ENCODE measurements at regions not wholly inside any gene's neighbourhood (a gene's known extent, or its start where the extent isn't known, plus 50 kb on each side); places are given as distances from the start of the nearest gene placed in this dataset.
"Not testable (repeated sequence)": the region's sequence is repeated elsewhere in the genome, so short reads cannot be mapped to it uniquely, and the experiment has no call there.

- H3K36me3 Mint-ChIP-seq (ENCODE audit: low read depth, unreplicated experiment), result no peaks in the 10 kb centered on the region
- no peak overlapping the region for H3K4me3 Mint-ChIP-seq (ENCODE audit: unreplicated experiment)
- Histone ChIP-seq H3K4me2 (ENCODE audit: low read length) (no peak overlapping the region), H2AFZ (ENCODE audit: low read depth, low read length) (no peak overlapping the region), H3K9ac (ENCODE audit: low read length) (no peak overlapping the region), H3K36me3 (ENCODE audit: insufficient read depth, low read length) (no peaks in the 10 kb centered on the region), H3K27ac (ENCODE audit: low read depth, low read length) (no peak overlapping the region), H3K4me3 (ENCODE audit: insufficient read depth, low read depth, low read length) (no peak overlapping the region), H3K79me2 (ENCODE audit: insufficient read depth, low read length) (no peaks in the 10 kb centered on the region), H3K27me3 (ENCODE audit: insufficient read depth, low read length) (peaks cover 3% of the 10 kb centered on the region), H4K20me1 (ENCODE audit: insufficient read depth, low read length) (no peaks in the 10 kb centered on the region), H3K4me1 (ENCODE audit: insufficient read depth, low read length) (no peaks in the 10 kb centered on the region), H3K9me3 (ENCODE audit: insufficient read depth, low read depth, low read length) (no peaks in the 10 kb centered on the region)
- DNase-seq (ENCODE audit: low read depth) (no peak), FAIRE-seq (no peak)
- no peaks in the 10 kb centered on the region for H3K9me3 Mint-ChIP-seq (ENCODE audit: unreplicated experiment)
- H3K27ac Mint-ChIP-seq (ENCODE audit: unreplicated experiment), result no peak overlapping the region
- H3K27me3 Mint-ChIP-seq (ENCODE audit: low read depth, unreplicated experiment), result peaks cover 15% of the 10 kb centered on the region
- no peaks in the 10 kb centered on the region for H3K4me1 Mint-ChIP-seq (ENCODE audit: low read depth, unreplicated experiment)
- TF ChIP-seq EZH2 (IDR thresholded peaks at IDR 0.05; ENCODE audit: insufficient read depth, low read length), result no peak
- TF ChIP-seq CTCF (IDR thresholded peaks at IDR 0.05; ENCODE audit: insufficient read depth, low read depth, low read length), result no peak
These were observed 56.5 kb upstream of the NOTCH1 start for GRCh38 chr9:136602193-136602885.

- not testable (repeated sequence) for H3K4me3 Mint-ChIP-seq (ENCODE audit: unreplicated experiment); H4K20me1 ChIP-seq (ENCODE audit: insufficient read depth, low read length); FAIRE-seq; H3K27me3 ChIP-seq (ENCODE audit: insufficient read depth, low read length); H2AFZ ChIP-seq (ENCODE audit: low read depth, low read length); H3K79me2 ChIP-seq (ENCODE audit: insufficient read depth, low read length); H3K4me3 ChIP-seq (ENCODE audit: insufficient read depth, low read depth, low read length); H3K36me3 ChIP-seq (ENCODE audit: insufficient read depth, low read length); H3K9me3 Mint-ChIP-seq (ENCODE audit: unreplicated experiment); H3K36me3 Mint-ChIP-seq (ENCODE audit: low read depth, unreplicated experiment); H3K4me1 ChIP-seq (ENCODE audit: insufficient read depth, low read length); H3K9me3 ChIP-seq (ENCODE audit: insufficient read depth, low read depth, low read length); H3K27ac Mint-ChIP-seq (ENCODE audit: unreplicated experiment); H3K27ac ChIP-seq (ENCODE audit: low read depth, low read length); H3K4me2 ChIP-seq (ENCODE audit: low read length); H3K4me1 Mint-ChIP-seq (ENCODE audit: low read depth, unreplicated experiment); H3K9ac ChIP-seq (ENCODE audit: low read length); DNase-seq (ENCODE audit: low read depth)
- H3K27me3 Mint-ChIP-seq (ENCODE audit: low read depth, unreplicated experiment), result peaks cover 15% of the 10 kb centered on the region
These were observed 55.6 kb upstream of the NOTCH1 start for GRCh38 chr9:136601250-136601973.

- Histone ChIP-seq H3K4me2 (ENCODE audit: low read length) (no peak overlapping the region), H3K9ac (ENCODE audit: low read length) (no peak overlapping the region), H3K9me3 (ENCODE audit: insufficient read depth, low read depth, low read length) (no peaks in the 10 kb centered on the region), H2AFZ (ENCODE audit: low read depth, low read length) (no peak overlapping the region), H3K4me1 (ENCODE audit: insufficient read depth, low read length) (no peaks in the 10 kb centered on the region), H4K20me1 (ENCODE audit: insufficient read depth, low read length) (no peaks in the 10 kb centered on the region), H3K27me3 (ENCODE audit: insufficient read depth, low read length) (peaks cover 3% of the 10 kb centered on the region), H3K36me3 (ENCODE audit: insufficient read depth, low read length) (no peaks in the 10 kb centered on the region), H3K27ac (ENCODE audit: low read depth, low read length) (no peak overlapping the region), H3K4me3 (ENCODE audit: insufficient read depth, low read depth, low read length) (no peak overlapping the region), H3K79me2 (ENCODE audit: insufficient read depth, low read length) (no peaks in the 10 kb centered on the region)
- Mint-ChIP-seq H3K36me3 (ENCODE audit: low read depth, unreplicated experiment) (no peaks in the 10 kb centered on the region), H3K27ac (ENCODE audit: unreplicated experiment) (no peak overlapping the region), H3K9me3 (ENCODE audit: unreplicated experiment) (no peaks in the 10 kb centered on the region), H3K27me3 (ENCODE audit: low read depth, unreplicated experiment) (peaks cover 15% of the 10 kb centered on the region), H3K4me3 (ENCODE audit: unreplicated experiment) (no peak overlapping the region), H3K4me1 (ENCODE audit: low read depth, unreplicated experiment) (no peaks in the 10 kb centered on the region)
- no peak for DNase-seq (ENCODE audit: low read depth)
- no peak for FAIRE-seq
- TF ChIP-seq CTCF (IDR thresholded peaks at IDR 0.05; ENCODE audit: insufficient read depth, low read depth, low read length) (no peak), EZH2 (IDR thresholded peaks at IDR 0.05; ENCODE audit: insufficient read depth, low read length) (no peak)
These were observed 54.2 kb upstream of the NOTCH1 start for GRCh38 chr9:136599811-136600660.

Data from astrocyte (in vitro differentiated cells and primary cell).